ENCODE measurements at regions not wholly inside any gene's neighbourhood (a gene's known extent, or its start where the extent isn't known, plus 50 kb on each side); places are given as distances from the start of the nearest gene placed in this dataset.

GRCh38 chrX:23202326-23202725 lies 132.3 kb upstream of the PTCHD1 start:
- TF ChIP-seq CTCF (IDR thresholded peaks at IDR 0.05; ENCODE audit: low read length): no peak
- no peak for TF ChIP-seq EZH2 (IDR thresholded peaks at IDR 0.05; ENCODE audit: borderline replicate concordance, low read length)

Measured in OCI-LY1 (cell line).